ENCODE measurements at regions not wholly inside any gene's neighbourhood (a gene's known extent, or its start where the extent isn't known, plus 50 kb on each side); places are given as distances from the start of the nearest gene placed in this dataset.

- no peak for DNase-seq
Measured at GRCh38 chr2:162926907-162927306, 88.3 kb upstream of the KCNH7 start.

GRCh38 chr2:162926501-162926900 is 87.9 kb upstream of the KCNH7 start:
- no peak for DNase-seq
- intact Hi-C loops (cut with DNase I) = no loop called here
- no peaks in the 10 kb centered on the region for H3K4me1 ChIP-seq
- no peak for TF ChIP-seq CTCF (IDR thresholded peaks at IDR 0.05)
- no peak overlapping the region for H3K27ac ChIP-seq
- no peaks in the 10 kb centered on the region for H3K36me3 ChIP-seq
- H3K9me3 ChIP-seq = no peaks in the 10 kb centered on the region
- H3K27me3 ChIP-seq (ENCODE audit: low read depth) = no peaks in the 10 kb centered on the region
- no peak for ATAC-seq
- H3K4me3 ChIP-seq = no peak overlapping the region

More at GRCh38 chr2:162926907-162927306, 88.3 kb upstream of the KCNH7 start:
- H3K9me3 ChIP-seq = no peaks in the 10 kb centered on the region
- intact Hi-C loops (cut with DNase I) = no loop called here
- no peak overlapping the region for H3K4me3 ChIP-seq
- no peaks in the 10 kb centered on the region for H3K36me3 ChIP-seq
- no peak for TF ChIP-seq CTCF (IDR thresholded peaks at IDR 0.05)
- no peaks in the 10 kb centered on the region for H3K4me1 ChIP-seq
- H3K27ac ChIP-seq = no peak overlapping the region
- ATAC-seq = no peak
- no peaks in the 10 kb centered on the region for H3K27me3 ChIP-seq (ENCODE audit: low read depth)

GRCh38 chr2:162925595-162925994 is 87.0 kb upstream of the KCNH7 start:
- Histone ChIP-seq H3K27me3 (ENCODE audit: low read depth) (no peaks in the 10 kb centered on the region), H3K36me3 (no peaks in the 10 kb centered on the region), H3K9me3 (no peaks in the 10 kb centered on the region), H3K27ac (no peak overlapping the region), H3K4me3 (no peak overlapping the region), H3K4me1 (no peaks in the 10 kb centered on the region)
- no peak for TF ChIP-seq CTCF (IDR thresholded peaks at IDR 0.05)
- no peak for DNase-seq
- intact Hi-C loops (cut with DNase I) = no loop called here
- no peak for ATAC-seq

- Histone ChIP-seq H3K4me3 (no peak overlapping the region), H3K27ac (no peak overlapping the region), H3K4me1 (no peaks in the 10 kb centered on the region), H3K27me3 (ENCODE audit: low read depth) (no peaks in the 10 kb centered on the region), H3K36me3 (no peaks in the 10 kb centered on the region), H3K9me3 (no peaks in the 10 kb centered on the region)
- intact Hi-C loops (cut with DNase I) = no loop called here
- DNase-seq = no peak
- ATAC-seq = no peak
- no peak for TF ChIP-seq CTCF (IDR thresholded peaks at IDR 0.05)
Measured at GRCh38 chr2:162919111-162919510, 80.5 kb upstream of the KCNH7 start.

- DNase-seq (no peak), ATAC-seq (peak in 1 of 2 donors; percentile 45)
- Histone ChIP-seq H3K4me1 (no peaks in the 10 kb centered on the region), H3K36me3 (no peaks in the 10 kb centered on the region), H3K4me3 (no peak overlapping the region), H3K9me3 (no peaks in the 10 kb centered on the region), H3K27ac (no peak overlapping the region), H3K27me3 (ENCODE audit: low read depth) (no peaks in the 10 kb centered on the region)
- no peak for TF ChIP-seq CTCF (IDR thresholded peaks at IDR 0.05)
- intact Hi-C loops (cut with DNase I) = no loop called here
Measured at GRCh38 chr2:162917626-162918025, 79.1 kb upstream of the KCNH7 start.

GRCh38 chr2:162916286-162916801 is 77.8 kb upstream of the KCNH7 start:
- H3K36me3 ChIP-seq = no peaks in the 10 kb centered on the region
- no peak overlapping the region for H3K27ac ChIP-seq
- ATAC-seq (no peak), DNase-seq (no peak)
- H3K27me3 ChIP-seq (ENCODE audit: low read depth) = no peaks in the 10 kb centered on the region
- H3K4me1 ChIP-seq = no peaks in the 10 kb centered on the region
- no peak for TF ChIP-seq CTCF (IDR thresholded peaks at IDR 0.05)
- intact Hi-C loops (cut with DNase I) = no loop called here
- no peaks in the 10 kb centered on the region for H3K9me3 ChIP-seq
- no peak overlapping the region for H3K4me3 ChIP-seq
